Peyer's patch (tissue), 4 donors: ENCODE measurements at regions not wholly inside any gene's neighbourhood (a gene's known extent, or its start where the extent isn't known, plus 50 kb on each side); places are given as distances from the start of the nearest gene placed in this dataset.

Experiments used
- DNase-seq, 3 donors: peaks; one replicate each; pipeline ENCODE4 v3.0.0-alpha.2; 2017 to 2019
- H3K27ac ChIP-seq, 4 donors: fragments of 200-600 bp; sonication (generic); one replicate each; pipeline ENCODE4 v1.5.1; 2016 to 2019
- H3K27me3 ChIP-seq, 2 donors: fragments of 200-600 bp; sonication (generic); one replicate each; pipeline ENCODE4 v1.5.1; 2019
- H3K36me3 ChIP-seq, 3 donors: fragments of 200-600 bp; sonication (generic); one replicate each; pipeline ENCODE4 v1.5.1; 2016 to 2019
- H3K4me1 ChIP-seq, 4 donors: fragments of 200-600 bp; sonication (generic); one replicate each; pipeline ENCODE4 v1.5.1; 2016 to 2019
- H3K4me3 ChIP-seq, 4 donors: fragments of 200-600 bp; sonication (generic); 1 replicate in 3 of 4; 2 replicates in 1 of 4; pipeline ENCODE4 v1.5.1; 2016 to 2019; ENCODE audit warnings: mild to moderate bottlenecking in 1 of 4
- H3K9me3 ChIP-seq, 4 donors: fragments of 200-600 bp; sonication (generic); one replicate each; pipeline ENCODE4 v1.5.1; 2016 to 2019; ENCODE audit warnings: mild to moderate bottlenecking in 1 of 4
- POLR2A ChIP-seq, 2 donors: fragments of 450-650 bp; IDR thresholded peaks; one replicate each; pipeline ENCODE4 v1.5.1; 2017; ENCODE audit warnings: antibody characterized with exemption in 2 of 2, mild to moderate bottlenecking in 2 of 2, moderate library complexity in 2 of 2
- TF ChIP-seq, protein P1 (sequence below), 6 experiments: fragments of 450-650 bp in 4 of 6; fragments of 200-600 bp in 2 of 6; sonication (generic) in 1 of 6; IDR thresholded peaks; one replicate each; pipeline ENCODE4 v1.5.1; 2017 to 2019; ENCODE audit warnings: antibody characterized with exemption in 6 of 6, mild to moderate bottlenecking in 3 of 6, moderate library complexity in 1 of 6

GRCh38 chr2:236922061-236922460 lies 163.6 kb upstream of the COPS8 start:
- TF ChIP-seq POLR2A (IDR thresholded peaks at IDR 0.05) = no peak
- TF ChIP-seq, protein P1, sequence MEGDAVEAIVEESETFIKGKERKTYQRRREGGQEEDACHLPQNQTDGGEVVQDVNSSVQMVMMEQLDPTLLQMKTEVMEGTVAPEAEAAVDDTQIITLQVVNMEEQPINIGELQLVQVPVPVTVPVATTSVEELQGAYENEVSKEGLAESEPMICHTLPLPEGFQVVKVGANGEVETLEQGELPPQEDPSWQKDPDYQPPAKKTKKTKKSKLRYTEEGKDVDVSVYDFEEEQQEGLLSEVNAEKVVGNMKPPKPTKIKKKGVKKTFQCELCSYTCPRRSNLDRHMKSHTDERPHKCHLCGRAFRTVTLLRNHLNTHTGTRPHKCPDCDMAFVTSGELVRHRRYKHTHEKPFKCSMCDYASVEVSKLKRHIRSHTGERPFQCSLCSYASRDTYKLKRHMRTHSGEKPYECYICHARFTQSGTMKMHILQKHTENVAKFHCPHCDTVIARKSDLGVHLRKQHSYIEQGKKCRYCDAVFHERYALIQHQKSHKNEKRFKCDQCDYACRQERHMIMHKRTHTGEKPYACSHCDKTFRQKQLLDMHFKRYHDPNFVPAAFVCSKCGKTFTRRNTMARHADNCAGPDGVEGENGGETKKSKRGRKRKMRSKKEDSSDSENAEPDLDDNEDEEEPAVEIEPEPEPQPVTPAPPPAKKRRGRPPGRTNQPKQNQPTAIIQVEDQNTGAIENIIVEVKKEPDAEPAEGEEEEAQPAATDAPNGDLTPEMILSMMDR (IDR thresholded peaks at IDR 0.05) = no peak

GRCh38 chr2:236928380-236929037 lies 157.2 kb upstream of the COPS8 start:
- Histone ChIP-seq H3K36me3 (no peaks in the 10 kb centered on the region), H3K9me3 (no peaks in the 10 kb centered on the region), H3K27ac (peak overlapping the region in 2 of 4 donors; percentile 42), H3K4me1 (no peaks in the 10 kb centered on the region), H3K27me3 (no peaks in the 10 kb centered on the region), H3K4me3 (peak overlapping the region in 2 of 4 donors; percentile 26 to 44)
- no peak for DNase-seq
- TF ChIP-seq POLR2A (IDR thresholded peaks at IDR 0.05) = no peak
- TF ChIP-seq, protein P1 (IDR thresholded peaks at IDR 0.05) = no peak

More at GRCh38 chr2:236922061-236922460, 163.6 kb upstream of the COPS8 start:
- H3K27ac ChIP-seq = no peak overlapping the region
- H3K36me3 ChIP-seq = no peaks in the 10 kb centered on the region
- no peaks in the 10 kb centered on the region for H3K9me3 ChIP-seq
- DNase-seq = no peak
- H3K4me1 ChIP-seq = no peaks in the 10 kb centered on the region
- H3K4me3 ChIP-seq = no peak overlapping the region
- no peaks in the 10 kb centered on the region for H3K27me3 ChIP-seq

- H3K36me3 ChIP-seq = no peaks in the 10 kb centered on the region
- no peaks in the 10 kb centered on the region for H3K27me3 ChIP-seq
- TF ChIP-seq, protein P1 (IDR thresholded peaks at IDR 0.05) = no peak
- TF ChIP-seq POLR2A (IDR thresholded peaks at IDR 0.05) = no peak
- H3K9me3 ChIP-seq = no peaks in the 10 kb centered on the region
- H3K27ac ChIP-seq = no peak overlapping the region
- H3K4me3 ChIP-seq = no peak overlapping the region
- no peaks in the 10 kb centered on the region for H3K4me1 ChIP-seq
- DNase-seq = no peak
Observed at GRCh38 chr2:236932831-236933361, 152.8 kb upstream of the COPS8 start.

DNA sequence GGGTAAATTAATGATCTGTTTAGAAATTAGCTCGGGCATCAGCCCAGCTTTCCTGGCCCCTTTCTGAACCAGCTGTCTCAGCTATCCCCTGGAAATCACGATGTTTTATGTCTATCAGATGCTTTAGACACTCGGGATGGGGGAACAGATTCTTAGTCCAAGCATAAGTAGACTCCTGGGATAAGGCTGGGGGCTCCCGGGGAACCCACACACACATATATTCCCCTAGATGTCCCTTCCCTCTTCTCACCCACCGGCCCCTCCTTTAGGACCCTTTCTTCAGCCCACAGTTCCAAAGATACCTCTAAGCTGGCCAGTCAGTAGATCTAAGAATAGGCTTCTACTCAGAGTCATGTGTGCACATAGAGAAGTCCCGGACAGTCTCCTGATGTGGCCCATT lies 151.5 kb upstream of the COPS8 start:
- TF ChIP-seq POLR2A (IDR thresholded peaks at IDR 0.05) = no peak
- TF ChIP-seq, protein P1 (IDR thresholded peaks at IDR 0.05) = no peak
- Histone ChIP-seq H3K27me3 (no peaks in the 10 kb centered on the region), H3K9me3 (no peaks in the 10 kb centered on the region), H3K4me1 (no peaks in the 10 kb centered on the region), H3K27ac (no peak overlapping the region), H3K36me3 (no peaks in the 10 kb centered on the region), H3K4me3 (no peak overlapping the region)
- no peak for DNase-seq

GRCh38 chr2:236934656-236935055 lies 151.0 kb upstream of the COPS8 start:
- no peak for DNase-seq
- Histone ChIP-seq H3K27me3 (no peaks in the 10 kb centered on the region), H3K27ac (no peak overlapping the region), H3K4me1 (no peaks in the 10 kb centered on the region), H3K4me3 (no peak overlapping the region), H3K36me3 (no peaks in the 10 kb centered on the region), H3K9me3 (no peaks in the 10 kb centered on the region)
- TF ChIP-seq, protein P1 (IDR thresholded peaks at IDR 0.05) = no peak
- TF ChIP-seq POLR2A (IDR thresholded peaks at IDR 0.05) = no peak
